ENCODE measurements at regions not wholly inside any gene's neighbourhood (a gene's known extent, or its start where the extent isn't known, plus 50 kb on each side); places are given as distances from the start of the nearest gene placed in this dataset.

DNA sequence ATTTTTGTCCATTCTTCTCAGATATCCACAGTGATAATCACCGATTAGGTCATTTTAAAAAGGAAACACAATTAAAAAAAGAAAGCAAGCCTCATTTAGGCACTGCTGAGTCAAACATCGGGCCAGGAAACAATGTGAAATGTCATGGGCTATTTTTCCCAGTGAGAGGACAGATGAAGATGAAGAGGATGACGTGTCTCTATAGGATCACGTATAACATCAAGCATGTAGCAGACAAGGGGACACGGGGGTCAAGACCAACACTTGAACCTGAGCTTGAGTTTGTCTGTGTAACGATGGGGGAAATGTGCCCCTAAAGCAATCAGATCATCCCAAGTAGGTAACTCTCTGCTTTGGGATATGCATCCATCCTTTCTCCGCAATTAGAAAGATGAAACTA, 553.2 kb downstream of the CD83 start:
- Histone ChIP-seq H3K9me3 (ENCODE audit: control insufficient read depth, insufficient read depth, low read length) (no peaks in the 10 kb centered on the region), H3K27me3 (ENCODE audit: control insufficient read depth, insufficient read depth, low read length) (no peaks in the 10 kb centered on the region), H3K4me1 (ENCODE audit: control insufficient read depth, insufficient read depth, low read length) (no peaks in the 10 kb centered on the region), H3K27ac (ENCODE audit: low read length) (no peak overlapping the region), H3K36me3 (ENCODE audit: control insufficient read depth, insufficient read depth, low read length) (no peaks in the 10 kb centered on the region), H3K4me3 (ENCODE audit: low read length) (no peak overlapping the region)
- DNase-seq, result no peak
- WGBS (ENCODE audit: insufficient coverage), result 95% methylated on average over 7 of the region's 7 CpGs
- Mint-ChIP-seq H3K27me3 (ENCODE audit: low read depth in 2 of 2) (peaks cover 16 to 30% of the 10 kb centered on the region in 2 donors), H3K9me3 (no peaks in the 10 kb centered on the region), H3K4me3 (no peak overlapping the region), H3K27ac (no peak overlapping the region), H3K4me1 (peaks cover 5% of the 10 kb centered on the region in 2 donors), H3K36me3 (no peaks in the 10 kb centered on the region)
- ATAC-seq, result no peak
- TF ChIP-seq, protein P1, sequence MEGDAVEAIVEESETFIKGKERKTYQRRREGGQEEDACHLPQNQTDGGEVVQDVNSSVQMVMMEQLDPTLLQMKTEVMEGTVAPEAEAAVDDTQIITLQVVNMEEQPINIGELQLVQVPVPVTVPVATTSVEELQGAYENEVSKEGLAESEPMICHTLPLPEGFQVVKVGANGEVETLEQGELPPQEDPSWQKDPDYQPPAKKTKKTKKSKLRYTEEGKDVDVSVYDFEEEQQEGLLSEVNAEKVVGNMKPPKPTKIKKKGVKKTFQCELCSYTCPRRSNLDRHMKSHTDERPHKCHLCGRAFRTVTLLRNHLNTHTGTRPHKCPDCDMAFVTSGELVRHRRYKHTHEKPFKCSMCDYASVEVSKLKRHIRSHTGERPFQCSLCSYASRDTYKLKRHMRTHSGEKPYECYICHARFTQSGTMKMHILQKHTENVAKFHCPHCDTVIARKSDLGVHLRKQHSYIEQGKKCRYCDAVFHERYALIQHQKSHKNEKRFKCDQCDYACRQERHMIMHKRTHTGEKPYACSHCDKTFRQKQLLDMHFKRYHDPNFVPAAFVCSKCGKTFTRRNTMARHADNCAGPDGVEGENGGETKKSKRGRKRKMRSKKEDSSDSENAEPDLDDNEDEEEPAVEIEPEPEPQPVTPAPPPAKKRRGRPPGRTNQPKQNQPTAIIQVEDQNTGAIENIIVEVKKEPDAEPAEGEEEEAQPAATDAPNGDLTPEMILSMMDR (IDR thresholded peaks at IDR 0.05), result no peak
- intact Hi-C loops (cut with micrococcal nuclease), result no loop called here

DNA sequence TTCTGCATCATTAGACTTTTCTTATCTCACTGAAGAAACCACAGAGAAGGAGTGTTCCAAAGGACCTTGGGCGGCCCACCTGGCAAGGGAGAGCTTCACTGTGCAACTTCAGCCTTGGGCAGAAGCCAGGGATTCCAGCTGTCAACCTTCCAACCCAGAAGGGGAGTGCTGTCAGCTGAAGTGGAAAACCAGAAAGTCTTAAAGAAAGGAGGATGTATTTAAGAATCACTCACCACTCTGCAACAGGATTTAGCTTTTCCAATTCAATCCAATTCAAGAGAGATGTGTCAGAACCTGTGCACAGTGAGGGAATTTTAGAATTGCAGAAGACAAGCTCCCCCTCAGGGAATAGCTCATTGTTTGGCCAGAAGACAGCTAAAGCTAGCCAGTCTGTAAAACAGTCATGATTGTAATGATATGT, 553.7 kb downstream of the CD83 start:
- WGBS (ENCODE audit: insufficient coverage), result 44% methylated on average over 1 of the region's 1 CpG
- H3K36me3 Mint-ChIP-seq, result no peaks in the 10 kb centered on the region
- ATAC-seq (no peak), DNase-seq (no peak)
- peaks cover 5% of the 10 kb centered on the region in 2 donors for H3K4me1 Mint-ChIP-seq
- no peak overlapping the region for H3K27ac ChIP-seq (ENCODE audit: low read length)
- no peak overlapping the region for H3K4me3 Mint-ChIP-seq
- H3K27ac Mint-ChIP-seq, result no peak overlapping the region
- H3K27me3 Mint-ChIP-seq (ENCODE audit: low read depth in 2 of 2), result peaks cover 11 to 27% of the 10 kb centered on the region in 2 donors
- no peak overlapping the region for H3K4me3 ChIP-seq (ENCODE audit: low read length)
- no peaks in the 10 kb centered on the region for H3K9me3 ChIP-seq (ENCODE audit: control insufficient read depth, insufficient read depth, low read length)
- no peaks in the 10 kb centered on the region for H3K9me3 Mint-ChIP-seq
- no peaks in the 10 kb centered on the region for H3K36me3 ChIP-seq (ENCODE audit: control insufficient read depth, insufficient read depth, low read length)
- no peaks in the 10 kb centered on the region for H3K27me3 ChIP-seq (ENCODE audit: control insufficient read depth, insufficient read depth, low read length)
- TF ChIP-seq, protein P1 (IDR thresholded peaks at IDR 0.05), result no peak
- H3K4me1 ChIP-seq (ENCODE audit: control insufficient read depth, insufficient read depth, low read length), result no peaks in the 10 kb centered on the region
- intact Hi-C loops (cut with micrococcal nuclease), result no loop called here

DNA sequence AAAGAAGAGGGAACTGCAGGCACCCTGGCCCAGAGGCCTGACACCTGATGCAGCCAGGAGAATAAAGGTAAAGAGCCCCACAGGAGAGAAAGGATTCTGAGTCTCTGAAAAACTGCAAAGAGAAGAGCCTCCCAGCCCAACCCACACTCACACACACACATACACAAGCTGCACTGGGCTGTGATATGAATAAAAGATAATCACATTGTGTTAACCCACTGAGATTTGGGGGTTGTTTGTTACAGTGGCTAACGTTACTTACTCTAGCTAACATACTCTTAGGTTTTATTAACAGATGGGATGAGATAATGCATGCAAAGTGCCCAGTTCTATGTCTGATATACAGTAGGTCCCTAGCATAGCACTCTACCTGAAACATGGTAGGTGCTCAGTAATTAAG, 554.4 kb downstream of the CD83 start:
- no peaks in the 10 kb centered on the region for H3K36me3 Mint-ChIP-seq
- H3K4me3 Mint-ChIP-seq, result no peak overlapping the region
- H3K27ac Mint-ChIP-seq, result no peak overlapping the region
- Histone ChIP-seq H3K4me1 (ENCODE audit: control insufficient read depth, insufficient read depth, low read length) (no peaks in the 10 kb centered on the region), H3K27ac (ENCODE audit: low read length) (no peak overlapping the region), H3K9me3 (ENCODE audit: control insufficient read depth, insufficient read depth, low read length) (no peaks in the 10 kb centered on the region), H3K4me3 (ENCODE audit: low read length) (no peak overlapping the region), H3K27me3 (ENCODE audit: control insufficient read depth, insufficient read depth, low read length) (no peaks in the 10 kb centered on the region), H3K36me3 (ENCODE audit: control insufficient read depth, insufficient read depth, low read length) (no peaks in the 10 kb centered on the region)
- H3K9me3 Mint-ChIP-seq, result no peaks in the 10 kb centered on the region
- peaks cover 9 to 24% of the 10 kb centered on the region in 2 donors for H3K27me3 Mint-ChIP-seq (ENCODE audit: low read depth in 2 of 2)
- H3K4me1 Mint-ChIP-seq, result peaks cover 5% of the 10 kb centered on the region in 2 donors
- WGBS (ENCODE audit: insufficient coverage), result no CpG with 5 or more reads among the region's 1 CpG
- DNase-seq, result no peak
- no peak for ATAC-seq
- TF ChIP-seq, protein P1 (IDR thresholded peaks at IDR 0.05), result no peak
- intact Hi-C loops (cut with micrococcal nuclease), result no loop called here

DNA sequence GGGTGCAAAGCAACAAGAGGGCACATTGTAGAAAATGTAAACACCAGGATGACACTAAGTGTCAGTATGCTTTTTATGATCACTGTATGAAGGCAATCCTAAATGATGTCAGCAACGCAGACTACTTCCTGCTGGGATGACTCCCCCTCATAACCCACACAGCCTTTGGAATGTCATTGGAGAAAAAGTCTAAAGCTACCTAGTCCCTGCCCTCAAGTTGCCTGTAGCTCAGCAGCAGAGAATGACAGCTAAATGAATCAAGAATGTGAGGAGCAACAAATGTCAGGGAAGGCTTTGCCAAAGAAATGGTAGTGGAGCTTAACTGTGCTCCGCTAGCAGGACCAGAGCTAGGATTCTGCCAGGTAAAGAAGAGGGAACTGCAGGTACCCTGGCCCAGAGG, 555.6 kb downstream of the CD83 start:
- Histone ChIP-seq H3K9me3 (ENCODE audit: control insufficient read depth, insufficient read depth, low read length) (no peaks in the 10 kb centered on the region), H3K36me3 (ENCODE audit: control insufficient read depth, insufficient read depth, low read length) (no peaks in the 10 kb centered on the region), H3K27me3 (ENCODE audit: control insufficient read depth, insufficient read depth, low read length) (no peaks in the 10 kb centered on the region), H3K27ac (ENCODE audit: low read length) (no peak overlapping the region), H3K4me1 (ENCODE audit: control insufficient read depth, insufficient read depth, low read length) (no peaks in the 10 kb centered on the region), H3K4me3 (ENCODE audit: low read length) (no peak overlapping the region)
- H3K9me3 Mint-ChIP-seq, result no peaks in the 10 kb centered on the region
- H3K27ac Mint-ChIP-seq, result no peak overlapping the region
- H3K4me3 Mint-ChIP-seq, result no peak overlapping the region
- no peak for DNase-seq
- intact Hi-C loops (cut with micrococcal nuclease), result no loop called here
- peaks cover 5 to 9% of the 10 kb centered on the region in 2 donors for H3K4me1 Mint-ChIP-seq
- H3K36me3 Mint-ChIP-seq, result no peaks in the 10 kb centered on the region
- peaks cover 9 to 24% of the 10 kb centered on the region in 2 donors for H3K27me3 Mint-ChIP-seq (ENCODE audit: low read depth in 2 of 2)
- no peak for ATAC-seq
- 98% methylated on average over 2 of the region's 2 CpGs for WGBS (ENCODE audit: insufficient coverage)
- TF ChIP-seq, protein P1 (IDR thresholded peaks at IDR 0.05), result no peak
